H9 (cell line): ENCODE measurements at regions not wholly inside any gene's neighbourhood (a gene's known extent, or its start where the extent isn't known, plus 50 kb on each side); places are given as distances from the start of the nearest gene placed in this dataset.

ENCODE experiments used
- DNase-seq: peaks from one replicate; pipeline ENCODE4 v3.0.0-alpha.2; 2017
- H2AFZ ChIP-seq: one replicate; pipeline ENCODE4 v1.6.1; 2013; ENCODE audit warnings: mild to moderate bottlenecking, low read length, control low read depth, moderate library complexity
- H2AK5ac ChIP-seq: 2 replicates; pipeline ENCODE4 v1.6.1; 2013; ENCODE audit warnings: low read length, control low read depth, mixed read lengths; ENCODE audit not compliant: insufficient read length
- H2BK120ac ChIP-seq: one replicate; pipeline ENCODE4 v1.6.1; 2013; ENCODE audit warnings: low read depth, mild to moderate bottlenecking, low read length, control low read depth, inconsistent platforms; ENCODE audit not compliant: poor library complexity, severe bottlenecking
- H2BK12ac ChIP-seq: 2 replicates; pipeline ENCODE4 v1.6.1; 2013; ENCODE audit warnings: low read length, control low read depth, mixed read lengths, low read depth; ENCODE audit not compliant: insufficient read length
- H2BK15ac ChIP-seq: 2 replicates; pipeline ENCODE4 v1.6.1; 2013; ENCODE audit warnings: low read depth, low read length, control low read depth
- H2BK20ac ChIP-seq: one replicate; pipeline ENCODE4 v1.6.1; 2013; ENCODE audit warnings: low read depth, mild to moderate bottlenecking, low read length, control low read depth, inconsistent platforms; ENCODE audit not compliant: poor library complexity, severe bottlenecking
- H2BK5ac ChIP-seq: 2 replicates; pipeline ENCODE4 v1.6.1; 2013; ENCODE audit warnings: low read length, control low read depth, mixed read lengths; ENCODE audit not compliant: insufficient read length
- H3K14ac ChIP-seq: 2 replicates; pipeline ENCODE4 v1.6.1; 2013; ENCODE audit warnings: low read length, control low read depth; ENCODE audit not compliant: insufficient read depth
- H3K18ac ChIP-seq: 2 replicates; pipeline ENCODE4 v1.6.1; 2013; ENCODE audit warnings: low read depth, mild to moderate bottlenecking, mixed read lengths, low read length, control low read depth; ENCODE audit not compliant: insufficient read length
- H3K23ac ChIP-seq: 2 replicates; pipeline ENCODE4 v1.6.1; 2013; ENCODE audit warnings: low read length, control low read depth, mixed read lengths, low read depth; ENCODE audit not compliant: insufficient read length
- H3K23me2 ChIP-seq: 2 replicates; pipeline ENCODE4 v1.6.1; 2013; ENCODE audit warnings: low read depth, mild to moderate bottlenecking, mixed read lengths, low read length, control low read depth; ENCODE audit not compliant: insufficient read length, poor library complexity, severe bottlenecking
- H3K27ac ChIP-seq: 2 replicates; pipeline ENCODE4 v1.5.1; 2013; ENCODE audit warnings: low read length, control low read depth, mixed read lengths, low read depth; ENCODE audit not compliant: insufficient read length
- H3K27me3 ChIP-seq: 2 replicates; pipeline ENCODE4 v1.6.1; 2013; ENCODE audit warnings: low read length, control low read depth, inconsistent platforms; ENCODE audit not compliant: insufficient read depth
- H3K4ac ChIP-seq: 2 replicates; pipeline ENCODE4 v1.6.1; 2013; ENCODE audit warnings: low read depth, mild to moderate bottlenecking, control low read depth, inconsistent platforms, low read length, moderate library complexity
- H3K4me1 ChIP-seq: 2 replicates; pipeline ENCODE4 v1.6.1; 2013; ENCODE audit warnings: low read length, control low read depth, inconsistent platforms; ENCODE audit not compliant: insufficient read depth
- H3K4me2 ChIP-seq: 2 replicates; pipeline ENCODE4 v1.6.1; 2013; ENCODE audit warnings: low read length, control low read depth, mixed read lengths; ENCODE audit not compliant: insufficient read length, insufficient read depth
- H3K56ac ChIP-seq: 2 replicates; pipeline ENCODE4 v1.6.1; 2013; ENCODE audit warnings: low read depth, mild to moderate bottlenecking, mixed read lengths, low read length, control low read depth; ENCODE audit not compliant: insufficient read length
- H3K79me1 ChIP-seq: 2 replicates; pipeline ENCODE4 v1.6.1; 2013; ENCODE audit warnings: low read depth, mild to moderate bottlenecking, moderate library complexity, low read length, control low read depth, inconsistent platforms; ENCODE audit not compliant: insufficient read depth, poor library complexity, severe bottlenecking
- H3K79me2 ChIP-seq: 2 replicates; pipeline ENCODE4 v1.6.1; 2013; ENCODE audit warnings: low read length, control low read depth, inconsistent platforms; ENCODE audit not compliant: insufficient read depth
- H3K9ac ChIP-seq: 2 replicates; pipeline ENCODE4 v1.6.1; 2013; ENCODE audit warnings: low read length, control low read depth, mixed read lengths; ENCODE audit not compliant: insufficient read length; ENCODE audit errors: extremely low read depth
- H3K9me3 ChIP-seq: one replicate; pipeline ENCODE4 v1.6.1; 2013; ENCODE audit warnings: low read depth, low read length, inconsistent platforms; ENCODE audit not compliant: control insufficient read depth
- H3T11ph ChIP-seq: one replicate; pipeline ENCODE4 v1.6.1; 2013; ENCODE audit warnings: mild to moderate bottlenecking, low read length, control low read depth, inconsistent platforms
- H4K20me1 ChIP-seq: one replicate; pipeline ENCODE4 v1.6.1; 2013; ENCODE audit not compliant: control insufficient read depth, insufficient read length, insufficient read depth
- H4K5ac ChIP-seq: 2 replicates; pipeline ENCODE4 v1.6.1; 2013; ENCODE audit warnings: low read depth, mild to moderate bottlenecking, mixed read lengths, low read length, control low read depth; ENCODE audit not compliant: insufficient read length
- H4K8ac ChIP-seq: replicated peaks from 2 replicates; pipeline ENCODE4 v1.6.1; 2013; ENCODE audit warnings: low read length, control low read depth, mixed read lengths, low read depth; ENCODE audit not compliant: insufficient read length
- H4K91ac ChIP-seq: 2 replicates; pipeline ENCODE4 v1.6.1; 2013; ENCODE audit warnings: low read depth, mild to moderate bottlenecking, moderate library complexity, mixed read lengths, low read length, control low read depth; ENCODE audit not compliant: insufficient read length
- H3K27ac Mint-ChIP-seq, 3 experiments: 2 replicates in 2 of 3; 3 replicates in 1 of 3; pipeline ENCODE4 v1.8.0; 2020 to 2021; ENCODE audit warnings: mixed read lengths in 3 of 3, mild to moderate bottlenecking in 1 of 3, moderate library complexity in 1 of 3
- H3K27me3 Mint-ChIP-seq: 2 replicates; pipeline ENCODE4 v1.8.0; 2021; ENCODE audit warnings: low read depth, mild to moderate bottlenecking, moderate library complexity, mixed read lengths
- H3K36me3 Mint-ChIP-seq, 3 experiments: 2 replicates in 2 of 3; 3 replicates in 1 of 3; pipeline ENCODE4 v1.8.0; 2020 to 2021; ENCODE audit warnings: low read depth in 3 of 3, mixed read lengths in 3 of 3; ENCODE audit not compliant: insufficient read depth in 1 of 3
- H3K4me1 Mint-ChIP-seq, 2 experiments: 2 replicates each; pipeline ENCODE4 v1.8.0; 2020; ENCODE audit warnings: mixed read lengths in 2 of 2
- H3K4me3 Mint-ChIP-seq, 2 experiments: 2 replicates in 1 of 2; 3 replicates in 1 of 2; pipeline ENCODE4 v1.8.0; 2020 to 2021; ENCODE audit warnings: mild to moderate bottlenecking in 2 of 2, mixed read lengths in 2 of 2, moderate library complexity in 1 of 2
- H3K9me3 Mint-ChIP-seq, 2 experiments: 2 replicates in 1 of 2; 3 replicates in 1 of 2; pipeline ENCODE4 v1.8.0; 2020; ENCODE audit warnings: mild to moderate bottlenecking in 2 of 2, mixed read lengths in 2 of 2, moderate library complexity in 1 of 2
- CTCF ChIP-seq: fragments of 200-600 bp; sonication (generic); conservative IDR thresholded peaks from 3 replicates; pipeline ENCODE4 v1.8.0; 2021; ENCODE audit warnings: antibody characterized with exemption, mild to moderate bottlenecking
- WGBS: extraction: QIAGEN DNeasy Blood & Tissue Kit; methylation state at CpG from one replicate; pipeline ENCODE4 v1.1.7; 2013; ENCODE audit warnings: missing lambda C conversion rate, low lambda C conversion rate, mixed read lengths; ENCODE audit not compliant: insufficient read length; ENCODE audit errors: extremely low coverage; 5-methylcytosine and 5-hydroxymethylcytosine counted together

- H2BK120ac ChIP-seq = no peak overlapping the region
- no peak overlapping the region for H3K14ac ChIP-seq
- H3K4me1 ChIP-seq = no peaks in the 10 kb centered on the region
- no peak overlapping the region for H2AFZ ChIP-seq
- Mint-ChIP-seq H3K9me3 (no peaks in the 10 kb centered on the region; a peak in 1 of 5 replicates), H3K27me3 (no peaks in the 10 kb centered on the region; the same call in 1 of the 2 replicates), H3K36me3 (no peaks in the 10 kb centered on the region), H3K4me3 (no peak overlapping the region), H3K27ac (no peak overlapping the region), H3K4me1 (peaks cover 2 to 5% of the 10 kb centered on the region in 2 experiments; a peak in 2 of 4 replicates)
- no peak overlapping the region for H3K18ac ChIP-seq
- no peaks in the 10 kb centered on the region for H3K79me2 ChIP-seq
- no peak overlapping the region for H2BK12ac ChIP-seq
- H3K9me3 ChIP-seq = no peaks in the 10 kb centered on the region
- no peak overlapping the region for H4K5ac ChIP-seq
- no peak overlapping the region for H3K56ac ChIP-seq
- H3K27ac ChIP-seq = no peak overlapping the region
- no peak for DNase-seq
- no peak overlapping the region for H3K23ac ChIP-seq
- no peaks in the 10 kb centered on the region for H3K79me1 ChIP-seq
- no peaks in the 10 kb centered on the region for H3K23me2 ChIP-seq
- H4K91ac ChIP-seq = no peak overlapping the region
- H2BK20ac ChIP-seq = no peak overlapping the region
- H2BK15ac ChIP-seq = no peak overlapping the region
- H3K4me2 ChIP-seq = no peak overlapping the region
- no peak overlapping the region for H3K4ac ChIP-seq
- no peaks in the 10 kb centered on the region for H4K20me1 ChIP-seq
- H3T11ph ChIP-seq = no peak overlapping the region
- WGBS = no CpG with 5 or more reads among the region's 4 CpGs
- H4K8ac ChIP-seq = no peak overlapping the region
- H2AK5ac ChIP-seq = no peak overlapping the region
- H3K9ac ChIP-seq = no peak overlapping the region
- no peak for TF ChIP-seq CTCF
- H2BK5ac ChIP-seq = no peak overlapping the region
- H3K27me3 ChIP-seq = no peaks in the 10 kb centered on the region
These were observed 141.6 kb downstream of the RCN1 start for GRCh38 chr11:32232516-32232915.
